ENCODE measurements at regions not wholly inside any gene's neighbourhood (a gene's known extent, or its start where the extent isn't known, plus 50 kb on each side); places are given as distances from the start of the nearest gene placed in this dataset.

DNA sequence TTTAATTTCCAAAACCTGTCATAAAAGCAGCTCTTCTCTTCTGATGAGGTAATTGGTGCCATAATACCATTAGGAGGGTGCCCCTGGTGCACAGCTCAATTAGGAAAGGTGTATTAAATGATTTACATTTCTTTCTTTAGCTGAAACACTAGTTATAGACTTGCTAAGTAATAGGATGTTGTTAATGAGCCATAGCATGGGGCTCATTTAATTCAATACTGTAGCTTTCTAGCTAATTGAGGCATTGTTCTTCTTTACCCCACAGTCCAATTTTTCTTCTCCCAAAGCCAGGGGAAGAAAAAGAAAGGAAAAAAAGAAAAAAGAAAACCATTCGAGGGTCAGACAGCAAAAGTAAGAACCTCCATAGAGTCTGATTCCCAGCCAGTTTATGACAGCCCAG lies 164.0 kb upstream of the HES1 start:
- TF ChIP-seq POLR2A (IDR thresholded peaks at IDR 0.05; ENCODE audit: low read depth, low read length) (no peak), TAF1 (IDR thresholded peaks at IDR 0.05; ENCODE audit: borderline replicate concordance, low read depth, low read length) (no peak), POLR2AphosphoS5 (IDR thresholded peaks at IDR 0.05; ENCODE audit: low read depth, low read length) (no peak)

Measured in GM12892 (cell line).